HG03354 (cell line): ENCODE measurements at regions not wholly inside any gene's neighbourhood (a gene's known extent, or its start where the extent isn't known, plus 50 kb on each side); places are given as distances from the start of the nearest gene placed in this dataset.
"Not testable (repeated sequence)": the region's sequence is repeated elsewhere in the genome, so short reads cannot be mapped to it uniquely, and the experiment has no call there.

Experiments used
- ATAC-seq: cut with Tn5 transposase; IDR thresholded peaks from one replicate; pipeline ENCODE4 v1.9.1; 2021; ENCODE audit warnings: mild to moderate bottlenecking; ENCODE audit not compliant: unreplicated experiment, poor library complexity, severe bottlenecking

GRCh38 chr6:63475707-63476106 lies 96.6 kb upstream of the LOC128125822 start:
- no peak for ATAC-seq

- ATAC-seq = no peak
Measured at GRCh38 chr6:63476302-63476701, 96.0 kb upstream of the LOC128125822 start.

- no peak for ATAC-seq
Measured at GRCh38 chr6:63477422-63478040, 94.7 kb upstream of the LOC128125822 start.

- ATAC-seq = no peak
Measured at GRCh38 chr6:63478734-63479133, 93.5 kb upstream of the LOC128125822 start.

GRCh38 chr6:63486196-63486595 lies 86.1 kb upstream of the LOC128125822 start:
- ATAC-seq = no peak

GRCh38 chr6:63487103-63487813 lies 85.0 kb upstream of the LOC128125822 start:
- no peak for ATAC-seq

GRCh38 chr6:63491119-63491518 lies 81.2 kb upstream of the LOC128125822 start:
- no peak for ATAC-seq

GRCh38 chr6:63492476-63492875 lies 79.8 kb upstream of the LOC128125822 start:
- no peak for ATAC-seq

GRCh38 chr6:63493557-63493956 lies 78.7 kb upstream of the LOC128125822 start:
- ATAC-seq = no peak

GRCh38 chr6:63496361-63496804 lies 75.9 kb upstream of the LOC128125822 start:
- no peak for ATAC-seq

- ATAC-seq = no peak
Measured at GRCh38 chr6:63502156-63502555, 70.1 kb upstream of the LOC128125822 start.

- ATAC-seq = no peak
Measured at GRCh38 chr6:63503199-63503598, 69.1 kb upstream of the LOC128125822 start.

GRCh38 chr6:63504777-63505384 lies 67.4 kb upstream of the LOC128125822 start:
- ATAC-seq = peak; percentile 99

GRCh38 chr6:63507096-63507495 lies 65.2 kb upstream of the LOC128125822 start:
- ATAC-seq = no peak

GRCh38 chr6:63509652-63510352 lies 62.5 kb upstream of the LOC128125822 start:
- ATAC-seq = no peak

- no peak for ATAC-seq
Measured at GRCh38 chr6:63510353-63510686, 62.0 kb upstream of the LOC128125822 start.

- no peak for ATAC-seq
Measured at GRCh38 chr6:63510849-63511248, 61.4 kb upstream of the LOC128125822 start.

- ATAC-seq = no peak
Measured at GRCh38 chr6:63514488-63515173, 57.6 kb upstream of the LOC128125822 start.

- not testable (repeated sequence) for ATAC-seq
Measured at GRCh38 chr6:63515227-63515626, 57.1 kb upstream of the LOC128125822 start.
